CD4-positive, alpha-beta T cell (primary cell): ENCODE measurements at regions not wholly inside any gene's neighbourhood (a gene's known extent, or its start where the extent isn't known, plus 50 kb on each side); places are given as distances from the start of the nearest gene placed in this dataset.

Source experiments
- ATAC-seq: fragments of 200-7000 bp; cut with Tn5 transposase; one replicate; pipeline ENCODE4 v1.10.0; 2022; ENCODE audit warnings: mild to moderate bottlenecking; ENCODE audit not compliant: poor library complexity
- CTCF ChIA-PET: fragments of 350-600 bp; sonication (Branson Sonifier 250); formaldehyde crosslinking; loops from one replicate; lab custom pipeline; 2021; ENCODE audit warnings: antibody characterized with exemption, inconsistent platforms; lab: Charles Lee
- POLR2A ChIA-PET: fragments of 350-600 bp; sonication (Branson Sonifier 250); formaldehyde crosslinking; loops from one replicate; lab custom pipeline; 2021; ENCODE audit warnings: antibody characterized with exemption, inconsistent platforms; lab: Charles Lee
- DNase-seq, 14 experiments: peaks; one replicate each; pipeline ENCODE4 v3.0.0-alpha.2; 2013 to 2020; ENCODE audit warnings: mixed read lengths in 2 of 14
- H3K27ac ChIP-seq, 2 donors: one replicate each; pipeline versions ENCODE4 v1.5.1 to v1.7.0; 2013; ENCODE audit warnings: low read length in 2 of 2, low read depth in 1 of 2, mild to moderate bottlenecking in 1 of 2
- H3K27me3 ChIP-seq, 2 experiments: 1 replicate in 1 of 2; 2 replicates in 1 of 2; pipeline versions ENCODE4 v1.6.1 to v1.7.0; 2013; ENCODE audit warnings: low read length in 2 of 2, control low read depth in 1 of 2, mild to moderate bottlenecking in 1 of 2, moderate library complexity in 1 of 2; ENCODE audit not compliant: insufficient read depth in 2 of 2, control insufficient read depth in 1 of 2
- H3K36me3 ChIP-seq: one replicate; pipeline ENCODE4 v1.6.1; 2013; ENCODE audit warnings: low read length, control low read depth; ENCODE audit not compliant: insufficient read depth
- H3K4me1 ChIP-seq: one replicate; pipeline ENCODE4 v1.6.1; 2013; ENCODE audit warnings: low read length, control low read depth; ENCODE audit not compliant: insufficient read depth
- H3K4me3 ChIP-seq: one replicate; pipeline ENCODE4 v1.5.1; 2013; ENCODE audit warnings: mild to moderate bottlenecking, low read length, moderate library complexity
- H3K9me3 ChIP-seq, 2 experiments: 1 replicate in 1 of 2; 2 replicates in 1 of 2; pipeline versions ENCODE4 v1.6.1 to v1.7.0; 2013; ENCODE audit warnings: low read length in 2 of 2, mild to moderate bottlenecking in 2 of 2, control low read depth in 1 of 2, moderate library complexity in 1 of 2; ENCODE audit not compliant: control insufficient read depth in 1 of 2, insufficient read depth in 1 of 2
- H3K27ac Mint-ChIP-seq: one replicate; pipeline ENCODE4 v1.8.0; 2020; ENCODE audit warnings: mixed read lengths
- H3K27me3 Mint-ChIP-seq: one replicate; pipeline ENCODE4 v1.8.0; 2021; ENCODE audit warnings: mixed read lengths
- H3K36me3 Mint-ChIP-seq: one replicate; pipeline ENCODE4 v1.8.0; 2021; ENCODE audit warnings: low read depth, mixed read lengths
- H3K4me1 Mint-ChIP-seq: one replicate; pipeline ENCODE4 v1.8.0; 2021; ENCODE audit warnings: low read depth, mixed read lengths
- H3K4me3 Mint-ChIP-seq: one replicate; pipeline ENCODE4 v1.8.0; 2020; ENCODE audit warnings: mild to moderate bottlenecking, mixed read lengths
- H3K9me3 Mint-ChIP-seq: one replicate; pipeline ENCODE4 v1.8.0; 2020; ENCODE audit warnings: mixed read lengths
- CTCF ChIP-seq: fragments of 200-600 bp; IDR thresholded peaks from one replicate; pipeline ENCODE4 v1.8.0; 2022; ENCODE audit warnings: antibody characterized with exemption, mild to moderate bottlenecking
- intact Hi-C, 2 experiments: fragments of 100-400 bp; cut with DNase I in 1 of 2; cut with micrococcal nuclease in 1 of 2; formaldehyde crosslinking; loops; one replicate each; pipeline versions ENCODE4 v1.15.1 to v1.9.0; 2023 to 2025; cut with DNase I, micrococcal nuclease

- Mint-ChIP-seq H3K27me3 (peaks cover 13% of the 10 kb centered on the region), H3K4me3 (no peak overlapping the region), H3K36me3 (no peaks in the 10 kb centered on the region), H3K27ac (no peak overlapping the region), H3K9me3 (no peaks in the 10 kb centered on the region), H3K4me1 (no peaks in the 10 kb centered on the region)
- no peak overlapping the region for H3K27ac ChIP-seq
- peaks cover 0 to 25% of the 10 kb centered on the region in 2 experiments for H3K9me3 ChIP-seq
- H3K36me3 ChIP-seq, result no peaks in the 10 kb centered on the region
- H3K4me1 ChIP-seq, result no peaks in the 10 kb centered on the region
- TF ChIP-seq CTCF, result no peak
- no peak overlapping the region for H3K4me3 ChIP-seq
- ATAC-seq, result no peak
- POLR2A ChIA-PET, result no interaction called here
- intact Hi-C loops, result no loop called here
- CTCF ChIA-PET, result no interaction called here
- H3K27me3 ChIP-seq, result peaks cover 0 to 3% of the 10 kb centered on the region in 2 experiments
- DNase-seq, result no peak
Measured at GRCh38 chr22:47780281-47780875, 1017.9 kb downstream of the TBC1D22A start.

DNA sequence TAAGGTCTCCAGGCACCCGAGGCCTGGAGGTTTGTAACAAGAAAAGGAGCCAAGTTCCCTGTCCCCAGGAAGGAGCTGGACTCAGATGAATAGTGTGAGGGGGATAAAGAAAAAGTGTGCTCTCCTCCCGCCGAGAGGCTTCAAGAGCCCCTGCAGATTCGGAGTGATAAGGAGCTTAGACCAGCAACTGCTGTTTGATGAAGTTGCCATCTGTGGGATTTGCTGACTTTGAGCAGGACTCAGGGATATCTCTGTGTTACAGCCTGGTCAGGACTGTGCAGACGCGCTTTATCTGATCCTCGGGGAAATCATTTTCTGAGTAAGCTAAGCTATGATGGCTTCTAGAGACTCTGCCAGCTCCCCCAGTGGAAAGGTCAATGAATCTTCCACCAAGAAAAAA lies 1017.0 kb downstream of the TBC1D22A start:
- Mint-ChIP-seq H3K36me3 (no peaks in the 10 kb centered on the region), H3K4me3 (no peak overlapping the region), H3K27me3 (peaks cover 12% of the 10 kb centered on the region), H3K27ac (no peak overlapping the region), H3K9me3 (no peaks in the 10 kb centered on the region), H3K4me1 (no peaks in the 10 kb centered on the region)
- ChIA-PET POLR2A (no interaction called here), CTCF (no interaction called here)
- H3K36me3 ChIP-seq, result no peaks in the 10 kb centered on the region
- no peak overlapping the region for H3K27ac ChIP-seq
- intact Hi-C loops, result no loop called here
- no peak overlapping the region for H3K4me3 ChIP-seq
- peaks cover 0 to 2% of the 10 kb centered on the region in 2 experiments for H3K27me3 ChIP-seq
- DNase-seq (no peak), ATAC-seq (no peak)
- H3K4me1 ChIP-seq, result no peaks in the 10 kb centered on the region
- H3K9me3 ChIP-seq, result peaks cover 0 to 16% of the 10 kb centered on the region in 2 experiments
- no peak for TF ChIP-seq CTCF

GRCh38 chr22:47778160-47778658 lies 1015.8 kb downstream of the TBC1D22A start:
- Histone ChIP-seq H3K4me3 (no peak overlapping the region), H3K4me1 (no peaks in the 10 kb centered on the region), H3K27ac (no peak overlapping the region), H3K27me3 (no peaks in the 10 kb centered on the region), H3K9me3 (peaks cover 0 to 5% of the 10 kb centered on the region in 2 experiments), H3K36me3 (no peaks in the 10 kb centered on the region)
- TF ChIP-seq CTCF, result no peak
- ChIA-PET POLR2A (no interaction called here), CTCF (no interaction called here)
- DNase-seq, result no peak
- no peaks in the 10 kb centered on the region for H3K36me3 Mint-ChIP-seq
- no peaks in the 10 kb centered on the region for H3K9me3 Mint-ChIP-seq
- intact Hi-C loops, result no loop called here
- no peak overlapping the region for H3K27ac Mint-ChIP-seq
- ATAC-seq, result no peak
- H3K4me1 Mint-ChIP-seq, result no peaks in the 10 kb centered on the region
- peaks cover 12% of the 10 kb centered on the region for H3K27me3 Mint-ChIP-seq
- H3K4me3 Mint-ChIP-seq, result no peak overlapping the region
